Calu3 (cell line): ENCODE measurements at regions not wholly inside any gene's neighbourhood (a gene's known extent, or its start where the extent isn't known, plus 50 kb on each side); places are given as distances from the start of the nearest gene placed in this dataset.
"Not testable (repeated sequence)": the region's sequence is repeated elsewhere in the genome, so short reads cannot be mapped to it uniquely, and the experiment has no call there.

Experiments used
- BruUV-seq: library from RNA; stranded (reverse); fragments of 400-500 nt; replicated peaks from 2 replicates; lab custom pipeline; 2021; lab: Mats Ljungman, UMichigan
- CTCF ChIA-PET: fragments of 300-600 bp; sonication (Branson Sonifier 250); formaldehyde crosslinking; loops from one replicate; lab custom pipeline; 2022; ENCODE audit warnings: antibody characterized with exemption; lab: Charles Lee
- DNase-seq: peaks from one replicate; pipeline ENCODE4 v3.0.0; 2022
- H3K27ac Mint-ChIP-seq: one replicate; pipeline ENCODE4 v1.8.0; 2022; ENCODE audit warnings: mixed read lengths; ENCODE audit not compliant: unreplicated experiment
- H3K27me3 Mint-ChIP-seq: one replicate; pipeline ENCODE4 v1.8.0; 2022; ENCODE audit warnings: mixed read lengths; ENCODE audit not compliant: unreplicated experiment
- H3K36me3 Mint-ChIP-seq: one replicate; pipeline ENCODE4 v1.8.0; 2022; ENCODE audit warnings: mild to moderate bottlenecking, moderate library complexity, mixed read lengths; ENCODE audit not compliant: insufficient read depth, unreplicated experiment
- H3K4me1 Mint-ChIP-seq: one replicate; pipeline ENCODE4 v1.8.0; 2022; ENCODE audit warnings: mild to moderate bottlenecking, low read depth, mixed read lengths; ENCODE audit not compliant: unreplicated experiment
- H3K4me3 Mint-ChIP-seq: one replicate; pipeline ENCODE4 v1.8.0; 2022; ENCODE audit warnings: mild to moderate bottlenecking, low read depth, moderate library complexity, mixed read lengths; ENCODE audit not compliant: unreplicated experiment
- H3K9me3 Mint-ChIP-seq: one replicate; pipeline ENCODE4 v1.8.0; 2022; ENCODE audit warnings: low read depth, mixed read lengths; ENCODE audit not compliant: unreplicated experiment
- intact Hi-C: fragments of 100-400 bp; cut with micrococcal nuclease; formaldehyde crosslinking; loops from one replicate; pipeline ENCODE4 v1.10.0; 2022; ENCODE audit not compliant: unreplicated experiment
- TF ChIP-seq, protein P1 (sequence below): fragments of 200-600 bp; IDR thresholded peaks from one replicate; pipeline ENCODE4 v1.8.0; 2022; ENCODE audit warnings: antibody characterized with exemption; ENCODE audit not compliant: unreplicated experiment

GRCh38 chr9:103552712-103553111 is 541.4 kb upstream of the SMC2 start:
- intact Hi-C loops = no loop called here
- DNase-seq = no peak
- TF ChIP-seq, protein P1, sequence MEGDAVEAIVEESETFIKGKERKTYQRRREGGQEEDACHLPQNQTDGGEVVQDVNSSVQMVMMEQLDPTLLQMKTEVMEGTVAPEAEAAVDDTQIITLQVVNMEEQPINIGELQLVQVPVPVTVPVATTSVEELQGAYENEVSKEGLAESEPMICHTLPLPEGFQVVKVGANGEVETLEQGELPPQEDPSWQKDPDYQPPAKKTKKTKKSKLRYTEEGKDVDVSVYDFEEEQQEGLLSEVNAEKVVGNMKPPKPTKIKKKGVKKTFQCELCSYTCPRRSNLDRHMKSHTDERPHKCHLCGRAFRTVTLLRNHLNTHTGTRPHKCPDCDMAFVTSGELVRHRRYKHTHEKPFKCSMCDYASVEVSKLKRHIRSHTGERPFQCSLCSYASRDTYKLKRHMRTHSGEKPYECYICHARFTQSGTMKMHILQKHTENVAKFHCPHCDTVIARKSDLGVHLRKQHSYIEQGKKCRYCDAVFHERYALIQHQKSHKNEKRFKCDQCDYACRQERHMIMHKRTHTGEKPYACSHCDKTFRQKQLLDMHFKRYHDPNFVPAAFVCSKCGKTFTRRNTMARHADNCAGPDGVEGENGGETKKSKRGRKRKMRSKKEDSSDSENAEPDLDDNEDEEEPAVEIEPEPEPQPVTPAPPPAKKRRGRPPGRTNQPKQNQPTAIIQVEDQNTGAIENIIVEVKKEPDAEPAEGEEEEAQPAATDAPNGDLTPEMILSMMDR = no peak
- no peaks in the 10 kb centered on the region for H3K36me3 Mint-ChIP-seq
- CTCF ChIA-PET = no interaction called here
- H3K27me3 Mint-ChIP-seq = no peaks in the 10 kb centered on the region
- H3K27ac Mint-ChIP-seq = no peak overlapping the region
- H3K9me3 Mint-ChIP-seq = no peaks in the 10 kb centered on the region
- H3K4me3 Mint-ChIP-seq = no peak overlapping the region
- no TSS peak for BruUV-seq
- no peaks in the 10 kb centered on the region for H3K4me1 Mint-ChIP-seq

DNA sequence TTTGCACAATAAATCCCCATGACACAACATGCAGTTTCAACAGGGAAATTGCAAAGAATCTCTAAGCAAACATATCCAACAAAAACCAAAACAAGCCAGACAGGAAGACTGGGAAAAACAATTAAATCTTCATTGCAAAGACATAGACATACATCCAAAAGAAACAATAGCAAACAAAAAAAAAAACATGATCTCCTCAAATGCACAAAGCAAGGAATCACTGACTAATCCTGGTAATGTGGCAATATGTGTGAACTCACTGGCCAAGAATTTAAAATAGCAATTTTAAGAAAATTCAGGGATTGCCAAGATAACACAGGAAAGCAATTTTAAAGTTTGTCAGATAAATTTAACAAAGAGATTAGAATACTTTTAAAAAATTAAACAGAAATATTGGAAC is 520.1 kb upstream of the SMC2 start:
- TF ChIP-seq, protein P1 = no peak
- Mint-ChIP-seq H3K4me1 (no peaks in the 10 kb centered on the region), H3K27ac (no peak overlapping the region), H3K4me3 (no peak overlapping the region), H3K27me3 (no peaks in the 10 kb centered on the region), H3K36me3 (no peaks in the 10 kb centered on the region), H3K9me3 (peaks cover 5% of the 10 kb centered on the region)
- no TSS peak for BruUV-seq
- CTCF ChIA-PET = no interaction called here
- DNase-seq = no peak
- intact Hi-C loops = no loop called here

GRCh38 chr9:103586721-103587120 is 507.4 kb upstream of the SMC2 start:
- intact Hi-C loops = no loop called here
- CTCF ChIA-PET = no interaction called here
- no peak for DNase-seq
- Mint-ChIP-seq H3K9me3 (peaks cover 4% of the 10 kb centered on the region), H3K4me3 (no peak overlapping the region), H3K4me1 (no peaks in the 10 kb centered on the region), H3K27me3 (no peaks in the 10 kb centered on the region), H3K36me3 (no peaks in the 10 kb centered on the region), H3K27ac (no peak overlapping the region)
- no TSS peak for BruUV-seq
- TF ChIP-seq, protein P1 = no peak

DNA sequence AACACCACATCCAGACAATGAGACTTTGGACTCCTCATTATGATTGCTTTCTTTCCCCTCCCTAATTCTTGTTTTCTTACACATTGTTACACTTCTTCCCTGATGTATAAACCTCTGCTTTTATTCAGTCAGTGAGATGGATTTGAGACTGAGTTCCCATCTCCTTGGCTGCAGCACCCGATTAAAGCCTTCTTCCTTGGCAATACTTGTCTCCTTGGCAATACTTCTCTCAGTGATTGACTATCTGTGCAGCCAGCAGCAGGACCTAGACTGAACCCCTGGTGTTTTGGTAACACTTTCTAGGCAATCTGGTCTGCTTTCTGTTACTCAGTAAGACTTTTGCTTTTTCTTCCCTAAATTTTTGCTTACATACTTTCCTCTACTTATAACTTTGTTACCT is 492.8 kb upstream of the SMC2 start:
- Mint-ChIP-seq H3K27ac (no peak overlapping the region), H3K4me3 (no peak overlapping the region)

GRCh38 chr9:103611950-103612349 is 482.2 kb upstream of the SMC2 start:
- CTCF ChIA-PET, DNase-seq, intact Hi-C loops, H3K27ac Mint-ChIP-seq, H3K4me1 Mint-ChIP-seq, BruUV-seq, H3K4me3 Mint-ChIP-seq, H3K27me3 Mint-ChIP-seq, H3K36me3 Mint-ChIP-seq: not testable (repeated sequence)
- peaks cover 11% of the 10 kb centered on the region for H3K9me3 Mint-ChIP-seq

More for the DNA sequence above, 492.8 kb upstream of the SMC2 start:
- H3K4me1 Mint-ChIP-seq = no peaks in the 10 kb centered on the region
- BruUV-seq = no TSS peak
- no peaks in the 10 kb centered on the region for H3K36me3 Mint-ChIP-seq
- CTCF ChIA-PET = no interaction called here
- no peaks in the 10 kb centered on the region for H3K27me3 Mint-ChIP-seq
- TF ChIP-seq, protein P1 = no peak
- no peak for DNase-seq
- intact Hi-C loops = no loop called here
- peaks cover 10% of the 10 kb centered on the region for H3K9me3 Mint-ChIP-seq
